K562 (cell line): ENCODE measurements at regions not wholly inside any gene's neighbourhood (a gene's known extent, or its start where the extent isn't known, plus 50 kb on each side); places are given as distances from the start of the nearest gene placed in this dataset.
A peak's percentile ranks its signal among the peaks of the same experiment; 100 is the strongest.

Source experiments
- ATAC-seq: fragments of 200-7000 bp; cut with Tn5 transposase; 3 replicates; pipeline ENCODE4 v1.9.1; 2020; ENCODE audit warnings: moderate library complexity
- BruUV-seq: library from RNA; stranded (reverse); fragments of 400-500 nt; replicated peaks from 2 replicates; lab custom pipeline; 2021; lab: Mats Ljungman, UMichigan
- CTCF ChIA-PET: fragments of 300-600 bp; formaldehyde crosslinking; extraction: SDS; loops from one replicate; lab custom pipeline; 2021; ENCODE audit warnings: low intra/inter-chr PET ratio; lab: Yijun Ruan, JAX
- POLR2A ChIA-PET: fragments of 300-600, 350-650 bp; sonication (Branson Sonifier 250); formaldehyde crosslinking; extraction: SDS; loops from one replicate; lab custom pipeline; 2021; ENCODE audit warnings: antibody characterized with exemption, inconsistent platforms; lab: Yijun Ruan, JAX
- DNase-seq, 4 experiments: peaks; one replicate each; pipeline versions ENCODE4 v3.0.0 to v3.0.0-alpha.2; 2011 to 2018; ENCODE audit warnings: low spot score in 3 of 4, mixed read lengths in 3 of 4; ENCODE audit errors: extremely low read depth in 1 of 4
- FAIRE-seq: peaks from 2 replicates; lab custom pipeline; 2011; peaks lifted over from hg19 to GRCh38; lab: Jason Lieb, UNC
- H2AFZ ChIP-seq: 2 replicates; pipeline ENCODE4 v1.6.0; 2011; ENCODE audit warnings: low read depth, low read length, control low read depth, inconsistent platforms
- H3K27ac ChIP-seq: fragments of 200-600 bp; 3 replicates; pipeline ENCODE4 v1.8.0; 2011; ENCODE audit warnings: low read depth, mild to moderate bottlenecking, control low read depth, inconsistent platforms, low read length, moderate library complexity, mixed read lengths; ENCODE audit errors: extremely low read depth
- H3K27me3 ChIP-seq, 2 experiments: fragments of 300-600 bp in 1 of 2; 2 replicates in 1 of 2; 3 replicates in 1 of 2; pipeline versions ENCODE4 v1.6.0 to v1.8.0; 2011; ENCODE audit warnings: inconsistent platforms in 2 of 2, low read length in 2 of 2, mild to moderate bottlenecking in 1 of 2, mixed read lengths in 1 of 2, moderate library complexity in 1 of 2; ENCODE audit not compliant: control insufficient read depth in 2 of 2, insufficient read depth in 2 of 2
- H3K36me3 ChIP-seq: fragments of 300-600 bp; 3 replicates; pipeline ENCODE4 v1.8.0; 2011; ENCODE audit warnings: mild to moderate bottlenecking, low read length, inconsistent platforms; ENCODE audit not compliant: control insufficient read depth, insufficient read depth
- H3K4me1 ChIP-seq, 2 experiments: fragments of 200-600 bp in 1 of 2; replicated peaks in 1 of 2; 2 replicates in 1 of 2; 3 replicates in 1 of 2; pipeline versions ENCODE4 v1.5.1 to v1.8.0; 2011; ENCODE audit warnings: inconsistent platforms in 2 of 2, low read length in 2 of 2, mild to moderate bottlenecking in 1 of 2, mixed read lengths in 1 of 2, moderate library complexity in 1 of 2; ENCODE audit not compliant: control insufficient read depth in 2 of 2, insufficient read depth in 2 of 2
- H3K4me2 ChIP-seq: 2 replicates; pipeline ENCODE4 v1.6.1; 2011; ENCODE audit warnings: low read length, control low read depth, inconsistent platforms, mixed read lengths; ENCODE audit not compliant: insufficient read depth
- H3K4me3 ChIP-seq: fragments of 200-600 bp; sonication (generic), shearing (Covaris generic); 2 replicates; pipeline ENCODE4 v1.5.1; 2016; ENCODE audit warnings: control low read depth, inconsistent platforms
- H3K79me2 ChIP-seq: fragments of 200-600 bp; 3 replicates; pipeline ENCODE4 v1.8.0; 2011; ENCODE audit warnings: low read length, inconsistent platforms; ENCODE audit not compliant: control insufficient read depth, insufficient read depth
- H3K9ac ChIP-seq, 2 experiments: 2 replicates each; pipeline versions ENCODE4 v1.6.0 to v1.6.1; 2011; ENCODE audit warnings: low read depth in 2 of 2, low read length in 2 of 2, control low read depth in 1 of 2, inconsistent platforms in 1 of 2, mild to moderate bottlenecking in 1 of 2, mixed read lengths in 1 of 2; ENCODE audit not compliant: insufficient read depth in 1 of 2
- H3K9me1 ChIP-seq: one replicate; pipeline ENCODE4 v1.6.0; 2011; ENCODE audit warnings: inconsistent platforms, mild to moderate bottlenecking, low read length, moderate library complexity; ENCODE audit not compliant: control insufficient read depth, insufficient read depth
- H3K9me3 ChIP-seq: replicated peaks from 2 replicates; pipeline ENCODE4 v1.5.1; 2011; ENCODE audit warnings: low read depth, low read length, inconsistent platforms; ENCODE audit not compliant: control insufficient read depth, insufficient read depth
- H4K20me1 ChIP-seq: replicated peaks from 2 replicates; pipeline ENCODE4 v1.6.1; 2011; ENCODE audit warnings: low read length, inconsistent platforms, mixed read lengths; ENCODE audit not compliant: control insufficient read depth, insufficient read depth
- CBX2 ChIP-seq: fragments of 200-600 bp; sonication (generic); IDR thresholded peaks from one replicate; pipeline ENCODE4 v1.6.1; 2012; ENCODE audit warnings: mild to moderate bottlenecking, low read length, inconsistent platforms; ENCODE audit not compliant: insufficient read depth, poor library complexity, severe bottlenecking
- WGBS: fragments of 100-300 bp; shearing (Covaris generic); methylation state at CpG from one replicate; pipeline ENCODE4 v1.1.6; 2016; ENCODE audit warnings: low coverage, mixed read lengths; ENCODE audit not compliant: insufficient coverage; ENCODE audit errors: missing lambda C conversion rate; 5-methylcytosine and 5-hydroxymethylcytosine counted together
- in situ Hi-C: fragments of 300-500 bp; cut with MboI; formaldehyde crosslinking; loops from 4 replicates; pipeline ENCODE4 v1.15.0; 2018; ENCODE audit warnings: inconsistent platforms, mixed read lengths
- intact Hi-C: fragments of 100-400 bp; cut with micrococcal nuclease; formaldehyde crosslinking; loops from 2 replicates; pipeline ENCODE4 v1.14.2; 2022
- TF ChIP-seq, protein P1 (sequence below), 3 experiments: fragments of 200-800 bp in 1 of 3; fragments of 250-450 bp in 1 of 3; fragments of 450-650 bp in 1 of 3; sonication (Bioruptor Pico) in 1 of 3; sonication (Bioruptor generic) in 1 of 3; formaldehyde crosslinking in 1 of 3; IDR thresholded peaks; 2 replicates each; pipeline versions ENCODE4 v1.6.1 to v1.8.0; 2016 to 2022; ENCODE audit warnings: mild to moderate bottlenecking in 2 of 3, missing genetic modification characterization in 2 of 3, missing compliant biosample characterization in 1 of 3, moderate library complexity in 1 of 3

DNA sequence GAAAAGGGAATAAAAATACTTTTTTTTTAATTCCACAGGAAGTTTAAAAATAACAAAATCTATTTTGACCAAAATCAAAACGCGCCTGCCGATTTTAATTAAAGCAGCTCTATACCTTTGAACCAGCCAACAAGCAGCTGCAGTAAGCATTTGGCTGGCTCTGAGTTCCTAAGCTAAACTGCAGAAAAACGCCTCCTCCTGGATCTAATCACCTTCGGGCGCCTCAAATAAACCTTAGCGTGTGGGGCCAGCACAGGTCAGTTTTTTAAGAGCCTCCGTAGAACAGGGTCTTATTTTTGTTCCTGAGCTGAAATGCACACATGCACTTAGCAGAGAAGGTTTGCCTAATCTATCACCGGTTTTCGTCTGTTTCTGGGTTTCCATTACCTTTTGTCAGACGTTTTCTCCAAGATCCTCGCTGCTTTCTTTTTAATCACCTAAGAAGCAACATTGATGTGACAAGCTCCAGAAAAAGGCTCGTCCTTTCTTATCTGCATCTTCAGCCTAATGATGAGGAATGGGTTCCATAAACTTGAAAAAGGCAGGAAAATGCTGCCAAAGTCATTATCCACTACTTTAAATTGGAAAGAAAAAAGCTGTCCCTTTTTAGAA lies 64.7 kb upstream of the HNRNPA3 start:
- POLR2A ChIA-PET = interaction anchor here (0.9 to 1.7 kb wide), 5 partner anchors 10 to 496 kb away, joined by 3 to 6 read pairs (median 3); no protein-coding TSS in a partner anchor
- Histone ChIP-seq H3K79me2 (no peaks in the 10 kb centered on the region), H3K9me1 (no peaks in the 10 kb centered on the region), H3K4me3 (no peak overlapping the region), H3K27ac (no peak overlapping the region), H3K9me3 (no peaks in the 10 kb centered on the region), H3K4me2 (no peak overlapping the region), H3K27me3 (peaks cover 8 to 13% of the 10 kb centered on the region in 2 experiments), H3K4me1 (peaks cover 0 to 6% of the 10 kb centered on the region in 2 experiments; a peak in 2 of 5 replicates), H2AFZ (0 out of 2 replicates have a peak overlapping the region, but pooled peaks have one; percentile 3), H3K9ac (no peak overlapping the region), H4K20me1 (no peaks in the 10 kb centered on the region), H3K36me3 (no peaks in the 10 kb centered on the region)
- intact Hi-C loops = loop anchor here (1.0 to 10.0 kb wide), 7 partner anchors 71 to 1021 kb away; no protein-coding TSS in a partner anchor
- DNase-seq (no peak), ATAC-seq (peak; percentile 51), FAIRE-seq (no peak)
- 14% methylated on average over 13 of the region's 13 CpGs for WGBS
- in situ Hi-C loops = no loop called here
- CTCF ChIA-PET = interaction anchor here (0.5 to 1.6 kb wide), 4 partner anchors 170 to 1024 kb away, joined by 3 to 12 read pairs (median 4); no protein-coding TSS in a partner anchor
- no TSS peak for BruUV-seq
- TF ChIP-seq, protein P1, sequence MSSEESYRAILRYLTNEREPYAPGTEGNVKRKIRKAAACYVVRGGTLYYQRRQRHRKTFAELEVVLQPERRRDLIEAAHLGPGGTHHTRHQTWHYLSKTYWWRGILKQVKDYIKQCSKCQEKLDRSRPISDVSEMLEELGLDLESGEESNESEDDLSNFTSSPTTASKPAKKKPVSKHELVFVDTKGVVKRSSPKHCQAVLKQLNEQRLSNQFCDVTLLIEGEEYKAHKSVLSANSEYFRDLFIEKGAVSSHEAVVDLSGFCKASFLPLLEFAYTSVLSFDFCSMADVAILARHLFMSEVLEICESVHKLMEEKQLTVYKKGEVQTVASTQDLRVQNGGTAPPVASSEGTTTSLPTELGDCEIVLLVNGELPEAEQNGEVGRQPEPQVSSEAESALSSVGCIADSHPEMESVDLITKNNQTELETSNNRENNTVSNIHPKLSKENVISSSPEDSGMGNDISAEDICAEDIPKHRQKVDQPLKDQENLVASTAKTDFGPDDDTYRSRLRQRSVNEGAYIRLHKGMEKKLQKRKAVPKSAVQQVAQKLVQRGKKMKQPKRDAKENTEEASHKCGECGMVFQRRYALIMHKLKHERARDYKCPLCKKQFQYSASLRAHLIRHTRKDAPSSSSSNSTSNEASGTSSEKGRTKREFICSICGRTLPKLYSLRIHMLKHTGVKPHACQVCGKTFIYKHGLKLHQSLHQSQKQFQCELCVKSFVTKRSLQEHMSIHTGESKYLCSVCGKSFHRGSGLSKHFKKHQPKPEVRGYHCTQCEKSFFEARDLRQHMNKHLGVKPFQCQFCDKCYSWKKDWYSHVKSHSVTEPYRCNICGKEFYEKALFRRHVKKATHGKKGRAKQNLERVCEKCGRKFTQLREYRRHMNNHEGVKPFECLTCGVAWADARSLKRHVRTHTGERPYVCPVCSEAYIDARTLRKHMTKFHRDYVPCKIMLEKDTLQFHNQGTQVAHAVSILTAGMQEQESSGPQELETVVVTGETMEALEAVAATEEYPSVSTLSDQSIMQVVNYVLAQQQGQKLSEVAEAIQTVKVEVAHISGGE (CRISPR knock-in tag; IDR thresholded peaks at IDR 0.05) = no peak
- TF ChIP-seq CBX2 = peak; percentile 70
